Skeletal muscle cell (primary cell): ENCODE measurements at regions not wholly inside any gene's neighbourhood (a gene's known extent, or its start where the extent isn't known, plus 50 kb on each side); places are given as distances from the start of the nearest gene placed in this dataset.

Source experiments
- DNase-seq: peaks from one replicate; pipeline ENCODE4 v3.0.0-alpha.2; 2010; ENCODE audit warnings: low read depth
- H3K4me3 ChIP-seq: 2 replicates; pipeline ENCODE4 v1.5.1; 2011; ENCODE audit warnings: low read depth, mild to moderate bottlenecking, control low read depth, low read length, moderate library complexity

DNA sequence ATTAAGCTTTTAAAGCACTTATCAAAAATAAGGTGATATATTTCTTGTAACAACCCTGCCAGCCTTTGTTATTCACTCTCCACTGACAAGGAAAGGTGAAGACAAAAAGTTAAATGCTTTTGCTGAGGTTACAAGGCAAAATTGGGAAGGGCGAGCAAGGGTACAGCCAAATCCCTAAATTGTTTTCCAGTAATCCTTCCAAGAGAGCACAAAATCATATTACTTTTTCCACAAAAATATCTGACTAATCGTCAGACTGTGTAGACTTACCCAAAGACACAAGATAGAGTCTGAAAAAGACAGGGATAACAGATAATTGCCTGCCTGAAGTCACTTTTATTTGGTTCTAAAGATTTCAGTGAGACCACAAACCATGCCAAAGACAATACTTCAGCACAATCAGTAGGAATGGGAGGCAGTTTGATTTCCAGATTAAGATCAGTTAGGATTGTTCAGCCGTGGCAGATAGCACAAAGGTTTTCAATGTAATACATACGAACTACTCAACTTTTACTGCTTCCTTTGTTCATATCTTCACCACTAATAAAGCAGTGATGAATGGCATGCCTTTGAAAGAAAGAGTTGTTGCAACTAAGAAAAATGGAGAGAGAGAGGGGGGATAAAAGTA, 383.8 kb upstream of the TUSC1 start:
- H3K4me3 ChIP-seq: no peak overlapping the region
- no peak for DNase-seq

DNA sequence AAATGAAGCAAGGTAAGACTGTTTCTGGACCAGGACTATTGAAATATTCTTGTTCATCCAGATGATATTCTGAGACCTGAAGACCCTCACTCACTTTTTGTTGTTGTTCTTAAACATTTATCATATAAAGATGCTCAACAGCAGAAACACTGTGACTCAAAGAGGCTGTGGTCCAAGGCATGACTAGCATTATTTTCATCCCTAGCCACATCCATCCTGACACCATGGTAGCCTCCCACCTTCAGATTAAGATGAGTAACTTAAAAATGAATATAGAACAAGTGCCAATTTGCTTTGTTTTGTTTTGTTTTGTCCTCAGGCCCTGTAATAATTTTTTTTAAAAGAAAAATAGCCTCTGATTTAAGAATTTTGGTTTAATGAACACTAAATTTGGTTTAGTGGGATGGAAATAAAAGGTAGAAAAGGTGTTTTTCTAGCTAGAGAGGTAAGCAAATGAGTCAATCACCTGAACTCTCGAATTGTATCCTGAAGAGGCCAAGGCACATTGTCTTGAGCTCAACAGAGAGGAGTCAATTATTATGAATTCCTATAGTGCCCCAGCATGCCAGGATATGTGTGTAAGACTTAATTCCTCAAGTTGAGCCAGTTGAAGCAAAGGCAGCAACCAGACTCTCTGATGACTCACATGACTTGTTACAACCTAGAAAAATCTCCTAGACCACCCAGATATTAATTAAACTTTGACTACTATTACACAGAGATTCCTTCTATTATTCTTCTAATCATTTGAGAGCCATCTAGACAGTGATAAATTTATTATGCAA, 380.1 kb upstream of the TUSC1 start:
- no peak overlapping the region for H3K4me3 ChIP-seq
- DNase-seq: peak; percentile 29

DNA sequence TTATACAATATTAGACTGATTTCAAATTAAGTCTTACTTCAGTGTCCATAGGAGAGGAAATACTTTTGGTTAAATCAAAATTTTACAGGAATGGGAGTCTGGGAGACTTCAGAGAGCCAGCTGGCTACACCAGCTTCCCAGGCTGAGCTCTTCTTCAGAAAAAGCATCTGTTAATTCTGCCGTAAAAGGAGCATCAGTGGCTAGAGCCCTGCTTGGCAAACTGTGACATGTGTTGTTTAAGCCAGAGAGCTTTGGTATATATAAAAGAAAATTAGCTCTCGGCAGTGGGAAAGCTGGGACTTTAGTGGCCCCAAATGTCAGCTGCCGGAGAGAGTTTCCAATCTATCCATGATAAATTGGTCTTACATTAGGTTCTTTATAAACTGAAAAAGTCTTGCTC, 378.8 kb upstream of the TUSC1 start:
- DNase-seq: no peak
- no peak overlapping the region for H3K4me3 ChIP-seq

DNA sequence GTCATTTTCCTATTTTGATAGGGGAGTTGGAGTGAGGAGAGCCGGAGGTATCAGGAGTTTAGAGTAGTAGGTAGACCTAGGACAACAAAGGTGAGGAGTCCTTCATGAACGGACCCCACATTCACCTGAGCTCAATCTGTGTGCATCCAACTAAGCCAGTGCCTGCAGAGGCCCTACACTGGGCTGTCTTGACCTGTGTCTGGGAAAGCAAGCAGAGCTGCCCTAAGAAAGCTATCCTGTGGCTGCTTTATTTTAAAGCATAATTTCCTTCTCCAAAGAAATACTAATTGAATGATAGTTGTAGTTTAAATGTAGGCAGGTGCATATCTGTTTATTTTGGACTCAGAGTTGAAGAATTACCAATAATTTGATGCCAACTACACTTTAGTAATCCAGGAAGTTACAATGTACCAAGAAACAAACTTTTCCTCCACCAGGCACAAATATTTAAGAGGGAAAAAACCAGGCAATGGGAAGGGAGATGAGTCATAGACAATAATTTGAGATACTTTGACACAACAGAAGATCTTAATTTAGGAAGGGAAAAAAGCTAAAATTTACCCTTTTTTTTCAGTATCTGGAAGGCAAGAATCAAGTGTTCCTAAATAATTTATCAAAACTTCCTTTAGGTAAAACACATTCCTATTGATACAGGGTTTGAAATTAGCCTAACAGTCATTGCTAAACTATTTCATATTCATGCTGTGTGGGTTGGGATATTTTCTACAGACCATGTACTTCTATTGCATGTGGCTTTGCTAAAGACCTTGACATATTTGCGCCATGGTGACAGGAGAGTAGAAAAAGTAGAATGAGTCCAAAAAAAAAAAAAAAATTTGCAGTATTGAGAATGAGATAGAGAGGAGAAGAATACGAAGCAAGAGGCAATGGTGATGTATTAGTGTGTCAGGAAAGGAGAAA, 376.6 kb upstream of the TUSC1 start:
- DNase-seq: peak; percentile 2
- H3K4me3 ChIP-seq: no peak overlapping the region

DNA sequence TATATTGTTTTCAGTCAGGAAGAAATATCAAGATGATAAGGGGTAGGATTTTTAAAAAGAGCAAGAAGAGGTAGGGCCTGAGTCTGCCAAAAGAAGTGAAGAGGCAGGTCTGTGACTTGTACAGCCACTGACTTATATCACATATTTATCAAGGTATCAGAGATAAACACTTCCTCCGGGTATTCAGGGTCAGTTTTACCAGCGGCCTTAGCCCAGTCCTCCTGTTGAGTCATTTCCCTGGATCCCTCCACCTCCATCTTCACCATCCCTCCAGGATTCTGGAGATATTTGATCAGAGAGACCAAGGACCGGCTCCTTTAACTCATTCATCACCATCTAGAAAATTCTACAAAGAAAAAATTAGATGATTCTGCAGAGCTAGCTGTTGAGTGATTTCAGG, 375.7 kb upstream of the TUSC1 start:
- DNase-seq: no peak
- H3K4me3 ChIP-seq: no peak overlapping the region

DNA sequence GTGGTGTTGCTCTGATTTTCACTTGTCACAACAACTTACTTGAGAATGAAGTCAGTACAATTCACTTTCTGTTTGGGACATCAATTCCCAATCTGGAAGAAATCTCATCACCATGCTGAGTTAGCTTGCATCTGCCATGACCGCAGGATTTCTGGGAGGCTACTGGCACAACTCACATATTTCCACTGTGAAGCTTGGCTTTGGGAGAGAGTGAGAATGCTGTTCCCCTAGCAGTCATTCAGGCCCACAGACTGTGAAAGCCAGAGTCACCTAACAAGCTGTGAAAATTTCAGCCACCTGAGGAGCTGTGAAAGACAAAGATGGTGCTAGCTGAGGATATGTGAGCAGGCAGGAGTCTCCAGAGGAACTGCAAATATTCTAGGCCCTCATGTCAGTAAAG, 365.2 kb upstream of the TUSC1 start:
- no peak for DNase-seq
- H3K4me3 ChIP-seq: no peak overlapping the region

DNA sequence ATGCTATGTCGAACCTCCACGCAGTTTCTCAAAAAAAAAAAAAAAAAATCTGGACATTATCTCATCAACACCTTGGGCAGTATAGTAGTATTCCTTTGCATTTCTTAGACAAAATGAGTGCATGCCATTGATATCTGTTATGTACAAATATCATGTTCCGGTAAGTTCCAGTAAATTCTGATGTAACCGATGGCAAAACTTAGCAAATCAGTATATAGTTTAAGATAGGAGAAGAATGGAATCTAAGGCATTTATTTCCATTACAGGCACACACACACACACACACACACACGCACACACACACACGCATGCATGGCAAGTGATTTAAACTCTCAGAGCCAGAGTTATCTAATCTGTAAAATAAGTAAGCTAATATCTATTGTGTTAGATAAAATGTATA, 356.5 kb upstream of the TUSC1 start:
- DNase-seq: no peak

DNA sequence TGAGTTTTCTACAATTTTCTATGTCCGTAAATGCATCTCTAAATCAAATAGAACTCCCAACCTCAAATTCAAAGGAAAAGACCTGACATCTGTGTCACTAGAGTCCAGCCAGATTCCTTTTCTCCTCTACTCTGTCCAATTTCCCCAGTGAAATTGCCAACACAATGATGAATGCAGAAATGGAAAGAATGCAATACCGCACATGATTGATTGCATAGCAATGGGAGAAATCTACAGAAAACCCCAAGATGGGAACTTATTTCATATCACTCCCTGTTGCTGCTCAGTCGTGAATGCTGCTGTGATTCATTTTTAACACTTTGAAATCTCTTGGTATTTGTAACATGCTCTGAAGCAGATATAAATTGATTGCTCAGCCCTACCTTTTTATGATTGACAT, 355.1 kb upstream of the TUSC1 start:
- no peak for DNase-seq
- no peak overlapping the region for H3K4me3 ChIP-seq

More for the DNA sequence above, 356.5 kb upstream of the TUSC1 start:
- H3K4me3 ChIP-seq: no peak overlapping the region

DNA sequence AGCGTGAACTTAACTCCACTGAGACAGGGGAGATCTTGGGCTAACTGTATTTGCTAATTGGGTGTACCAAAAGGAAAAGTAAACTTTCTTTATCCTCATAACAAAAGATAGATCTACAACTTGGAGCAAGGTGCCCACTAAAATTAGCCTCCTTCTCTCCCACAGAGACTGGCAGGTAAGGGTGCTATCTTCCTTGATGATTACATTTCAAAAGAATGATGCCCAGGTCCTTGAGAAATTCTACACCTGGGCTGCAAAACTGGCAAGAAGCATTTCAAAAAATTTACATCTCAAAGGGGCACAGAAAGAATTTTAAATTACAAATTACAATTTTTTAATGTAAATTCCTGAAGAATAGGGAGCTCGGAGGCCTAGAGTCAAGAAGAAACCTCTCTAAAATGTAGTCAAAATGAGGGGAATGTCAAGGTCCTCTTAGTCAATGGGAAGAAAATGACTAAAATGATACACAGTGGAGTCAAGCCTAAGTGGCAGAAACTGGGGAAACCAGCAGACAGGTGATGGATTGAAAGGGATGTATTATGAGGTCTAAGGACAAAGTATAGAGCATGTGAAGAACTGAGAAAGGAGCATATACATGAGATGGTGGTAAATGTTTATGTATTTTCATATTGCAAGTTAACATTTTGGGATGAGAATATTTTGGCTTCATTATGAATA, 348.3 kb upstream of the TUSC1 start:
- no peak for DNase-seq

DNA sequence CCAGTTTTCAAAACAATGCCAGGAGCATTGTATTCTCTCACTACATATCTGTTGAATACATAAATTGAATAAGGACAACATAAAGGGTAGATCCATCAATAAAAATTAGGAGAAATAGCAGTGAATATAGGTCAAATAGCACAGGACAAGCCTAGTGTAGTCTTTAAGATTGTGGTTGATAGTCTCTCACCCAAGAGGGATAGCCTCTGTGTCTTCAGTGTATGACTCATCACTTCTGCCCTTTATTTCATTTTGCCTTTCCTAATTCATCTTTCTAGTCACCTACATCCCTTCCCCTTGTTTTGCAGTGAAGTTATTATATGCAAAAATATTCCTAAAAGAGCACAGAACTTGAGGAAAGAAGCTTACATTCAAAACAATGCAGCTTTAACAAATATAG, 335.0 kb upstream of the TUSC1 start:
- no peak overlapping the region for H3K4me3 ChIP-seq
- DNase-seq: peak; percentile 3

More for the DNA sequence above, 348.3 kb upstream of the TUSC1 start:
- no peak overlapping the region for H3K4me3 ChIP-seq

DNA sequence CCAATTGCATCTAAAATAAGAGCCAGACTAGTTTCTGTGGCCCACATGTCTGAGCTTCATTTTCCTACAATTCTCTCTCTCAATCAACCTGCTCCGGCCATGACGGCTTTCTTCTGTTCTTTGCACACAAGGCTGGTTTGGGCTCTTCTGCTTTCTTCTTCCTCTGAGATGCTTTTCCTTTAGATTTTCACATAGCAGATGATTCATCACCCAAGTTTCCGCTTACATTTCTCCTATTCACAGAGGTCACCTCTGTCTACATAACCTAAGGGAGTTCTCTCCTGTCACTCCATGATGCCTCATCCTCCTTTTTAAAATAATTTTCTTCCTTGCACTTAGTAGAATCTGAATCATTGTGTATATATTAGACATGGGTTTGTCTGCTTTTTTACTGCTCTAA, 334.6 kb upstream of the TUSC1 start:
- DNase-seq: peak; percentile 38
- no peak overlapping the region for H3K4me3 ChIP-seq

DNA sequence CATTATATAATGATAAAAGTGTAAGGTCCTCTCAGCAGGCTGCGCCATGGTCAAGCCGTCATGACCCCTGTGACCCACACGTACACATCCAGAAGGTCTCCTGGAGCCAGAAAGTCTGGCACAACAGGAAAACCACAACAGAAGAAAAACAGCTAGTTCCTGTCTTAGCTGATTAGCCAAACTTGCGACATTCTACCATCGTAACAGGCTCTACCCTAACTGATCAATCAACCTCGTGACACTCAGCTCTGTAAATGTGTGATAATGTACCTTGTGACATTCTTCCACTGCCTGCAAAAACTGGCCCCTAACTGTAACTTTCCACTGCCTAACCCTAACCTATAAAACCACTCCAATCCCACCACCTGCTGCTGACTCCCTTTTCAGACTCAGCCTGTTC, 316.4 kb upstream of the TUSC1 start:
- no peak for DNase-seq
- no peak overlapping the region for H3K4me3 ChIP-seq

DNA sequence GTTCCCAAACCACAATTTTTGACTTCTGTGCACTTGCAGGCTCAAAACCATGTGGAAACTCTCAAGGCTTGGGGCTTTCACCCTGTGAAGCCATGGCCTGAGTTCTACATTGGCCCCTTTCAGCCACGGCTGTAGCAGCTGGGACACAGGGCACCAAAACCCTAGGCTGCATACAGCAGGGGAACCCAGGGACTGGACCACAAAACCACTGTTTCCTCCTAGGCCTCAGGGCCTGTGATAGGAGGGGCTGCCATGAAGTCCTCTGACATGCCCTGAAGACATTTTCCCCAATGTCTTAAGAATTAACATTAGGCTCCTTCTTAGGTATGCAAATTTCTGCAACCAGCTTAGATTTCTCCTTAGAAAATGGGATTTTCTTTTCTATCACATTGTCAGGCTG, 312.1 kb upstream of the TUSC1 start:
- DNase-seq: no peak
- no peak overlapping the region for H3K4me3 ChIP-seq

DNA sequence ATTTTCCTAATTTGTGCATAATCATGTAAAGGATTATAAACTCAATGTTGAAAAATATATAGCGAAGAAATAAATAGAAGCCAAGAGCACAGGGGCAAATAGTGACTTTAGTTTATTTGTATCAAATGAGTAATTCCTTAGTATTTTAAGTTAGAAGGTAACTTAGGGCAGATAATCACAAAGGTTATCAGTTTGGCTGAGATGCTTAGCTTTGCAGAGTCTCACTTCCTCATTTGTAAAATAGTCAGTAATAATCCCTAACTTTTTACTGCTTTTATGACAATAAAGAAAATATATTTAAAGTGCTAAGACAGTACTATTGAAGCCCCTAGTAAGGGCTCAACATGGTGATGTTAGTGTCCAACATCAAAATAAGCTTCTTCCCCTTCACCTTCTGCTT, 297.4 kb upstream of the TUSC1 start:
- no peak overlapping the region for H3K4me3 ChIP-seq
- DNase-seq: no peak

DNA sequence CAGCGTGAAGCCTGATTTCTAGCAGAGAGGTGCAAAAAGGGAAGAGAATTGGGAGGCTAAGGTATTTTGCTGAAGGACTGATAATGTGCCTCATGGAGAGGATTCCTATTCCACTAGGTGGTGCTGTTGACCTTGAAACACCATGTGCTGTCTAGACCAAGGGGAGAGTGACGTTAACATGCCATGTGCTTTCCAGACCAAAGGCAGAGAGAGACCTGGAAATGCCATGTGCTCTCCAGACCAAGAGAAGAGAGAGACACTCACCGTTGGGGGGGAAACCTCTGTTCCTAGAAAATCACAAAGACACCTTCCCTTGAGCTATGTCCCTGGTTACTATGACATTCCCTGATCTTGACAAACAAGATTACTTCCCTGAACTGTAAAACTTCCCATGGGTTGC, 286.0 kb upstream of the TUSC1 start:
- H3K4me3 ChIP-seq: no peak overlapping the region
- DNase-seq: peak; percentile 48

DNA sequence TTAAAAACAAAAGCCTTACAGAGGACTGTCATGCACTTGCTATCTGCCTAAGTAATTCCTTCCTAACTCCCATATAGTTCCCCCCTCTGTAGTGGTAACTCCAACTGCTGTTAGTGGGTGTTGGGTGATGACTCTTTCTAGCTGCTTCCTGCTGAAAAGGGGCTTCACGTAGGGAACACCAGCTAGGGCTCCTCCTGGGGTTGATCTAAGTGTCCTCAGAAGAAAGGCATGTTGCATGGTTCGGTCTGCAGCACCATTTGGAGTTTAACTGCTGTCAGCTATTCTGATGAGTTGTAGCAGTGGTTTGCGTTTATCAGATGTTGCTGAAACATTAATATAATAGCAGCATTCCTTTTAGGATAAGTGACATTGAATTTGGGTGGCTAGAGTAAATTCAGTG, 281.9 kb upstream of the TUSC1 start:
- DNase-seq: no peak
- no peak overlapping the region for H3K4me3 ChIP-seq

DNA sequence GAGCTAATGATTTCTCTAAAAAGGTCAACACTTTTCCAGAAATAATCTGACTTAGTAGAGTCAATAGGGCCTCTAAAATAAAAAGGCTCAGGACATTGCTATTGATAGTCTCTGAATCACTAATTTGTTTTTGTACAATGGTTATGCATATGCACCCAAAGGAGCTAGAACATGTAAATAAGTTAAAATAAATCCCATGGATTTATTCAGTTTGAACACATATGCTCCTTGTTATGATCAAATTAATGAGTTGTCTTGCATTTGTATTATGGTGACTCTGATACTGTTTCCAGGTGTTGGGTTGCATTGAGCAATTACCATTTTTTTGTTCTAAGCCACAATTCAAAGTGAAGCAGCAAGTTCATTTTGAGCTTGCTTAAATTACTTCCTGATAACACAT, 276.0 kb upstream of the TUSC1 start:
- no peak overlapping the region for H3K4me3 ChIP-seq
- no peak for DNase-seq

DNA sequence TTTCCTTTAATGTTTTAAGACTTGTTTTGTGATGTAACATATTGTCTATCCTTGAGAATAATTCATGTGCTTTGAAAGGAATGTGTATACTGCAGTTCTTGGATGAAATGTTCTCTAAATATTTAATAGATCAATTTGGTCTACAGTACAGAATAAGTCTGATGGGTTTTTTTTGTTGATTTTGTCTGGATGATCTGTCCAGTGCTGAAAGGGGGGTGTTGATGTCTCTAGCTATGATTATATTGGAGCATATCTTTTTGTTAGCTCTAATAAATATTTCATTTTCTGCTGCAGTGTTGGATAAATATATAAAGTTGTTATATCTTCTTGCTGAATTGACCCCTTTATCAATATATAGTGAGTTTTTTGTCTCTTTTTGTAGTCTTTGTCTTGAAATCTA, 269.9 kb upstream of the TUSC1 start:
- no peak overlapping the region for H3K4me3 ChIP-seq
- DNase-seq: no peak

DNA sequence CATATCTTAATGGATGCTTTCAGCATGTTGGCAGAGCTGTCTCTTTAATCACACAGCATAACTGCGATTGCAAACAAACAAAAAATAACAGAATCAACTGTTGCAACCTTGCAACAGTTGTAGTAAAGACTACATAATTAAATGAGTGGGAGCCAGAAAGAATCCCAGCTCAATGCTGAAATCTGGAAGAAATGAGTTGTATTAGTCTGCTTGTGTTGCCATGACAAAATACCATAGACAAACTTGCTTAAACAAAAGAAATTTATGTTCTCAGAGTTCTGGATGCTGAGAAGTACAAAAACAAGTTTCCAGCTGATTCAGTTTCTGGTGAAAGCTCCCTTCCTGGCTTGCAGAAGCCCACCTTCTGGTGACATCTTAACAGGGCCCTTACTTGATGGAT, 260.9 kb upstream of the TUSC1 start:
- H3K4me3 ChIP-seq: no peak overlapping the region
- no peak for DNase-seq

DNA sequence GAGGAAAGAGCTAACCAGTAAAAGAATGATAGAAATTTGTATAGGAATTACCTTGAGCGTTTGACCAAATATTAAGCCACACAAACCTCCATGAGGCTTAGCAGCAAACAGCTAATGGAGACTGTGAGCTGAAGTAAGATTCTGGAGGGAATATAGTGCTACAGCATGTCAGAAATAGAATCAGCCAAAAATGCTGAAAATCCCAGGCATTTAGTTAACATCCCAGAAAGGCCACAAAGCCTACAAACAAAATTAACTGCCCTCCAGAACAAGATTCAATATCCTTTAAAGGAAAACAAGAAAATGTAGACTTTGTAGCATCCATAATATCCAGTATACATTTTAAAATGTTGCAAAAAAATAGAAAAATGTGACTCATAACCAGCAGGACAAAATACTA, 257.8 kb upstream of the TUSC1 start:
- DNase-seq: no peak
- no peak overlapping the region for H3K4me3 ChIP-seq
